IPS DF 4.7 (cell line): ENCODE measurements at regions not wholly inside any gene's neighbourhood (a gene's known extent, or its start where the extent isn't known, plus 50 kb on each side); places are given as distances from the start of the nearest gene placed in this dataset.

Experiments
- DNase-seq: peaks from one replicate; pipeline ENCODE4 v3.0.0-alpha.2; 2013; ENCODE audit warnings: low spot score; ENCODE audit errors: extremely low read depth

- no peak for DNase-seq
Measured at GRCh38 chr2:22795287-22795866, 589.6 kb upstream of the KLHL29 start.

- DNase-seq, result no peak
Measured at GRCh38 chr2:22798386-22798785, 586.6 kb upstream of the KLHL29 start.

GRCh38 chr2:22800412-22800811 lies 584.6 kb upstream of the KLHL29 start:
- DNase-seq, result no peak

GRCh38 chr2:22801071-22801470 lies 583.9 kb upstream of the KLHL29 start:
- DNase-seq, result no peak

- no peak for DNase-seq
Measured at GRCh38 chr2:22801970-22802369, 583.0 kb upstream of the KLHL29 start.

GRCh38 chr2:22807872-22808271 lies 577.1 kb upstream of the KLHL29 start:
- DNase-seq, result no peak

- DNase-seq, result no peak
Measured at GRCh38 chr2:22810602-22811001, 574.4 kb upstream of the KLHL29 start.

- DNase-seq, result no peak
Measured at GRCh38 chr2:22812065-22812680, 572.8 kb upstream of the KLHL29 start.

GRCh38 chr2:22817197-22817596 lies 567.8 kb upstream of the KLHL29 start:
- no peak for DNase-seq

GRCh38 chr2:22821458-22821857 lies 563.5 kb upstream of the KLHL29 start:
- DNase-seq, result no peak

- no peak for DNase-seq
Measured at GRCh38 chr2:22822835-22823234, 562.1 kb upstream of the KLHL29 start.

- DNase-seq, result no peak
Measured at GRCh38 chr2:22824618-22825017, 560.4 kb upstream of the KLHL29 start.

GRCh38 chr2:22826703-22827102 lies 558.3 kb upstream of the KLHL29 start:
- DNase-seq, result no peak

- DNase-seq, result no peak
Measured at GRCh38 chr2:22829791-22830190, 555.2 kb upstream of the KLHL29 start.

- DNase-seq, result no peak
Measured at GRCh38 chr2:22832196-22832595, 552.8 kb upstream of the KLHL29 start.

- DNase-seq, result no peak
Measured at GRCh38 chr2:22838461-22838860, 546.5 kb upstream of the KLHL29 start.

- no peak for DNase-seq
Measured at GRCh38 chr2:22842205-22842869, 542.6 kb upstream of the KLHL29 start.

- DNase-seq, result no peak
Measured at GRCh38 chr2:22843919-22844537, 541.0 kb upstream of the KLHL29 start.

GRCh38 chr2:22850310-22850709 lies 534.7 kb upstream of the KLHL29 start:
- DNase-seq, result no peak

GRCh38 chr2:22854588-22854987 lies 530.4 kb upstream of the KLHL29 start:
- no peak for DNase-seq

- DNase-seq, result no peak
Measured at GRCh38 chr2:22855081-22855480, 529.9 kb upstream of the KLHL29 start.

- no peak for DNase-seq
Measured at GRCh38 chr2:22855761-22856184, 529.2 kb upstream of the KLHL29 start.

- DNase-seq, result no peak
Measured at GRCh38 chr2:22867973-22868372, 517.0 kb upstream of the KLHL29 start.
